ENCODE measurements at regions not wholly inside any gene's neighbourhood (a gene's known extent, or its start where the extent isn't known, plus 50 kb on each side); places are given as distances from the start of the nearest gene placed in this dataset.

- H3K9me3 Mint-ChIP-seq: no peaks in the 10 kb centered on the region
- H3K36me3 Mint-ChIP-seq: peaks cover 29% of the 10 kb centered on the region
- H3K4me3 Mint-ChIP-seq: no peak overlapping the region
- POLR2A ChIA-PET: no interaction called here
- no peaks in the 10 kb centered on the region for H3K4me1 Mint-ChIP-seq
- H3K27ac Mint-ChIP-seq: no peak overlapping the region
- H3K27me3 Mint-ChIP-seq: no peaks in the 10 kb centered on the region
- ATAC-seq (ENCODE audit: low read depth) (no peak), DNase-seq (no peak)
These were observed 51.1 kb downstream of the HYCC1 start for GRCh38 chr7:22962775-22963350.

GRCh38 chr7:22958742-22959141 lies 55.2 kb downstream of the HYCC1 start:
- ATAC-seq (ENCODE audit: low read depth) (no peak), DNase-seq (no peak)
- Mint-ChIP-seq H3K36me3 (peaks cover 34% of the 10 kb centered on the region), H3K4me1 (no peaks in the 10 kb centered on the region), H3K9me3 (no peaks in the 10 kb centered on the region), H3K4me3 (no peak overlapping the region), H3K27ac (no peak overlapping the region), H3K27me3 (no peaks in the 10 kb centered on the region)
- POLR2A ChIA-PET: interaction anchor here (0.9 kb wide), 1 partner anchor 10 kb away, joined by 3 read pairs; no protein-coding TSS in a partner anchor

GRCh38 chr7:22954251-22954650 lies 59.7 kb downstream of the HYCC1 start:
- DNase-seq (no peak), ATAC-seq (ENCODE audit: low read depth) (no peak)
- POLR2A ChIA-PET: no interaction called here
- Mint-ChIP-seq H3K4me1 (no peaks in the 10 kb centered on the region), H3K27ac (no peak overlapping the region), H3K36me3 (peaks cover 20% of the 10 kb centered on the region), H3K9me3 (no peaks in the 10 kb centered on the region), H3K27me3 (no peaks in the 10 kb centered on the region), H3K4me3 (no peak overlapping the region)

- Mint-ChIP-seq H3K4me3 (no peak overlapping the region), H3K27me3 (no peaks in the 10 kb centered on the region), H3K9me3 (no peaks in the 10 kb centered on the region), H3K36me3 (peaks cover 9% of the 10 kb centered on the region), H3K27ac (no peak overlapping the region), H3K4me1 (no peaks in the 10 kb centered on the region)
- ATAC-seq (ENCODE audit: low read depth) (no peak), DNase-seq (no peak)
- POLR2A ChIA-PET: interaction anchor here (0.5 to 0.6 kb wide), 2 partner anchors 250 to 1576 kb away, joined by 3 read pairs; no protein-coding TSS in a partner anchor
These were observed 61.5 kb downstream of the HYCC1 start for GRCh38 chr7:22952306-22953015.

- Mint-ChIP-seq H3K4me1 (no peaks in the 10 kb centered on the region), H3K27ac (no peak overlapping the region), H3K9me3 (no peaks in the 10 kb centered on the region), H3K36me3 (peaks cover 9% of the 10 kb centered on the region), H3K4me3 (no peak overlapping the region), H3K27me3 (no peaks in the 10 kb centered on the region)
- no peak for ATAC-seq (ENCODE audit: low read depth)
- POLR2A ChIA-PET: no interaction called here
- DNase-seq: no peak
These were observed 64.0 kb downstream of the HYCC1 start for GRCh38 chr7:22949944-22950343.

- Mint-ChIP-seq H3K4me1 (no peaks in the 10 kb centered on the region), H3K9me3 (no peaks in the 10 kb centered on the region), H3K4me3 (no peak overlapping the region), H3K27ac (no peak overlapping the region), H3K36me3 (peaks cover 9% of the 10 kb centered on the region), H3K27me3 (no peaks in the 10 kb centered on the region)
- POLR2A ChIA-PET: no interaction called here
- DNase-seq: no peak
- ATAC-seq (ENCODE audit: low read depth): no peak
These were observed 64.7 kb downstream of the HYCC1 start for GRCh38 chr7:22949221-22949620.

GRCh38 chr7:22948770-22949169 lies 65.2 kb downstream of the HYCC1 start:
- DNase-seq: no peak
- ATAC-seq (ENCODE audit: low read depth): no peak
- no peaks in the 10 kb centered on the region for H3K27me3 Mint-ChIP-seq
- H3K9me3 Mint-ChIP-seq: no peaks in the 10 kb centered on the region
- no peak overlapping the region for H3K27ac Mint-ChIP-seq
- no peak overlapping the region for H3K4me3 Mint-ChIP-seq
- peaks cover 9% of the 10 kb centered on the region for H3K36me3 Mint-ChIP-seq
- POLR2A ChIA-PET: no interaction called here
- H3K4me1 Mint-ChIP-seq: no peaks in the 10 kb centered on the region

- Mint-ChIP-seq H3K27me3 (no peaks in the 10 kb centered on the region), H3K4me3 (no peak overlapping the region), H3K27ac (no peak overlapping the region), H3K36me3 (peaks cover 19% of the 10 kb centered on the region), H3K4me1 (no peaks in the 10 kb centered on the region), H3K9me3 (no peaks in the 10 kb centered on the region)
- POLR2A ChIA-PET: interaction anchor here (1.1 kb wide), 1 partner anchor 68 kb away, joined by 4 read pairs; no protein-coding TSS in a partner anchor
- DNase-seq (no peak), ATAC-seq (ENCODE audit: low read depth) (no peak)
These were observed 68.3 kb downstream of the HYCC1 start for GRCh38 chr7:22945584-22945983.

- POLR2A ChIA-PET: no interaction called here
- Mint-ChIP-seq H3K9me3 (no peaks in the 10 kb centered on the region), H3K4me3 (no peak overlapping the region), H3K36me3 (peaks cover 25% of the 10 kb centered on the region), H3K4me1 (no peaks in the 10 kb centered on the region), H3K27me3 (no peaks in the 10 kb centered on the region), H3K27ac (no peak overlapping the region)
- no peak for DNase-seq
- ATAC-seq (ENCODE audit: low read depth): no peak
These were observed 69.4 kb downstream of the HYCC1 start for GRCh38 chr7:22944510-22944909.

- Mint-ChIP-seq H3K27ac (no peak overlapping the region), H3K36me3 (peaks cover 25% of the 10 kb centered on the region), H3K4me1 (no peaks in the 10 kb centered on the region), H3K9me3 (no peaks in the 10 kb centered on the region), H3K4me3 (no peak overlapping the region), H3K27me3 (no peaks in the 10 kb centered on the region)
- POLR2A ChIA-PET: no interaction called here
- DNase-seq: no peak
- no peak for ATAC-seq (ENCODE audit: low read depth)
These were observed 69.9 kb downstream of the HYCC1 start for GRCh38 chr7:22944022-22944421.

GRCh38 chr7:22942191-22942590 lies 71.7 kb downstream of the HYCC1 start:
- Mint-ChIP-seq H3K27me3 (no peaks in the 10 kb centered on the region), H3K9me3 (no peaks in the 10 kb centered on the region), H3K36me3 (peaks cover 25% of the 10 kb centered on the region), H3K27ac (no peak overlapping the region), H3K4me1 (no peaks in the 10 kb centered on the region), H3K4me3 (no peak overlapping the region)
- ATAC-seq (ENCODE audit: low read depth): no peak
- no peak for DNase-seq
- POLR2A ChIA-PET: no interaction called here

GRCh38 chr7:22939842-22940241 lies 74.1 kb downstream of the HYCC1 start:
- Mint-ChIP-seq H3K4me1 (no peaks in the 10 kb centered on the region), H3K27ac (no peak overlapping the region), H3K27me3 (peaks cover 2% of the 10 kb centered on the region), H3K9me3 (no peaks in the 10 kb centered on the region), H3K36me3 (peaks cover 16% of the 10 kb centered on the region), H3K4me3 (no peak overlapping the region)
- no peak for ATAC-seq (ENCODE audit: low read depth)
- POLR2A ChIA-PET: no interaction called here
- no peak for DNase-seq

GRCh38 chr7:22937946-22938345 lies 76.0 kb downstream of the HYCC1 start:
- H3K4me1 Mint-ChIP-seq: no peaks in the 10 kb centered on the region
- DNase-seq (no peak), ATAC-seq (ENCODE audit: low read depth) (no peak)
- POLR2A ChIA-PET: no interaction called here
- peaks cover 16% of the 10 kb centered on the region for H3K36me3 Mint-ChIP-seq
- no peak overlapping the region for H3K27ac Mint-ChIP-seq
- no peak overlapping the region for H3K4me3 Mint-ChIP-seq
- no peaks in the 10 kb centered on the region for H3K9me3 Mint-ChIP-seq
- peaks cover 13% of the 10 kb centered on the region for H3K27me3 Mint-ChIP-seq

- Mint-ChIP-seq H3K27me3 (peaks cover 22% of the 10 kb centered on the region), H3K9me3 (no peaks in the 10 kb centered on the region), H3K4me1 (no peaks in the 10 kb centered on the region), H3K4me3 (no peak overlapping the region), H3K36me3 (peaks cover 11% of the 10 kb centered on the region), H3K27ac (no peak overlapping the region)
- DNase-seq (no peak), ATAC-seq (ENCODE audit: low read depth) (no peak)
- POLR2A ChIA-PET: no interaction called here
These were observed 77.7 kb downstream of the HYCC1 start for GRCh38 chr7:22936246-22936645.
